Thyroid gland (tissue), 4 donors: ENCODE measurements at regions not wholly inside any gene's neighbourhood (a gene's known extent, or its start where the extent isn't known, plus 50 kb on each side); places are given as distances from the start of the nearest gene placed in this dataset.

Source experiments
- DNase-seq, 2 donors: peaks; one replicate each; pipeline ENCODE4 v3.0.0-alpha.2; 2019
- H3K27ac ChIP-seq, 3 donors: fragments of 200-600 bp; sonication (generic); 1 replicate in 2 of 3; 2 replicates in 1 of 3; pipeline ENCODE4 v1.5.1; 2016 to 2019; ENCODE audit warnings: mild to moderate bottlenecking in 1 of 3, moderate library complexity in 1 of 3
- H3K27me3 ChIP-seq: fragments of 200-600 bp; sonication (generic); one replicate; pipeline ENCODE4 v1.5.1; 2019
- H3K36me3 ChIP-seq, 2 donors: fragments of 200-600 bp; sonication (generic); one replicate each; pipeline ENCODE4 v1.5.1; 2016 to 2019
- H3K4me1 ChIP-seq, 2 donors: fragments of 200-600 bp; sonication (generic); one replicate each; pipeline ENCODE4 v1.5.1; 2017 to 2019
- H3K4me3 ChIP-seq, 3 donors: fragments of 200-600 bp; sonication (generic); replicated peaks in 1 of 3; 1 replicate in 2 of 3; 2 replicates in 1 of 3; pipeline ENCODE4 v1.5.1; 2016; ENCODE audit warnings: mild to moderate bottlenecking in 1 of 3
- H3K9me3 ChIP-seq: fragments of 200-600 bp; sonication (generic); one replicate; pipeline ENCODE4 v1.5.1; 2017
- CTCF ChIP-seq, 6 experiments: fragments of 200-600 bp in 3 of 6; fragments of 450-650 bp in 3 of 6; sonication (generic) in 3 of 6; IDR thresholded peaks; one replicate each; pipeline ENCODE4 v1.5.1; 2016 to 2019; ENCODE audit warnings: antibody characterized with exemption in 6 of 6, mild to moderate bottlenecking in 2 of 6, inconsistent platforms in 1 of 6, moderate library complexity in 1 of 6
- POLR2A ChIP-seq, 2 donors: fragments of 450-650 bp; IDR thresholded peaks; one replicate each; pipeline ENCODE4 v1.6.1; 2017; ENCODE audit warnings: antibody characterized with exemption in 2 of 2, mild to moderate bottlenecking in 2 of 2, moderate library complexity in 1 of 2
- WGBS, 2 donors: methylation state at CpG; one replicate each; pipeline ENCODE4 v1.1.5; 2017; 5-methylcytosine and 5-hydroxymethylcytosine counted together
- intact Hi-C: fragments of 100-400 bp; cut with DNase I; formaldehyde crosslinking; loops from one replicate; pipeline ENCODE4 v1.15.1; 2023

- TF ChIP-seq CTCF (IDR thresholded peaks at IDR 0.05): no peak
- no peak for TF ChIP-seq POLR2A (IDR thresholded peaks at IDR 0.05)
- H3K4me1 ChIP-seq: no peaks in the 10 kb centered on the region
- H3K4me3 ChIP-seq: no peak overlapping the region
- intact Hi-C loops: no loop called here
- DNase-seq: no peak
- H3K36me3 ChIP-seq: no peaks in the 10 kb centered on the region
- no peaks in the 10 kb centered on the region for H3K27me3 ChIP-seq
- 66 to 72% methylated on average over 17 to 20 of the region's 24 CpGs for WGBS, 2 donors
- H3K27ac ChIP-seq: no peak overlapping the region
- no peaks in the 10 kb centered on the region for H3K9me3 ChIP-seq
Measured at GRCh38 chr18:47526147-47526546, 274.7 kb upstream of the SKOR2 start.

DNA sequence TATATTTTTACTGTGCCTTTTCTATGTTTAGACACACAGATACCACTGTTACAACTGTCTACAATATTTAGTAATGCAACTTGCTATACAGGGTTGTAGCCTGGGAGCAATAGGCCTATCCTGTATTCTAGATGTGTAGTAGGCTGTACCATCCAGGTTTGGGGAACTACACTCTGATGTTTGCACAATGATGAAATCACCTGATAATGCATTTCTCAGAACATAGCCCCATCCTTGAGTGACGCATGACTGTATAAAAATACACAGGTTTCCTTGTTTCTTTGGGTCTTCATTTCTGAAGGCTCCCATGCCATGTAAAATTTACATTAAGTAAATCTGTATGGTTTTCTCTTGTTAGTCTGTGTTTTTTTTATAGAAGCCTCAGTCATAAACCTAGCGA, 270.9 kb upstream of the SKOR2 start:
- intact Hi-C loops: no loop called here
- Histone ChIP-seq H3K27me3 (no peaks in the 10 kb centered on the region), H3K27ac (no peak overlapping the region), H3K9me3 (no peaks in the 10 kb centered on the region), H3K4me3 (no peak overlapping the region), H3K36me3 (no peaks in the 10 kb centered on the region), H3K4me1 (no peaks in the 10 kb centered on the region)
- 94 to 97% methylated on average over 2 of the region's 2 CpGs for WGBS, 2 donors
- DNase-seq: no peak
- no peak for TF ChIP-seq CTCF (IDR thresholded peaks at IDR 0.05)
- TF ChIP-seq POLR2A (IDR thresholded peaks at IDR 0.05): no peak

DNA sequence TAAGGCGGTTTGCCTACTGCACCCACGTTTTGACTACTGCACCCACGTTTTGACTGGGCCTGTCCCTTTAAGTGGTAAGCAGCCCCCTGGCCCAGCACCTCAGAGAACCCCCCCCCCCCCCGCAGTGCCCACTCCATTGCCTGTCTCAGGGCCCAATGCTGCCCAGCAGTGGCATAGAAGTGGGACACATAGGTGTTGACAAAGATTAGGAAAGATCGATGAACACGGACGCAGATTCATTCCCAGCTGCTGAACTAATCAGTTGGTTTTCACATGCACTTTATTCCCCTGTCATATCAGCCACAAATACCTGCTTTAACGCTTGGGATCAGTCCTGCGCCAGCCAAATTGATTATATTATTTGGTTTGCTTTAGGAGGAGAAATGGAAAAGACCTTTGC, 268.8 kb upstream of the SKOR2 start:
- no peak for DNase-seq
- Histone ChIP-seq H3K36me3 (no peaks in the 10 kb centered on the region), H3K9me3 (no peaks in the 10 kb centered on the region), H3K4me3 (no peak overlapping the region), H3K27ac (no peak overlapping the region), H3K4me1 (no peaks in the 10 kb centered on the region), H3K27me3 (no peaks in the 10 kb centered on the region)
- no peak for TF ChIP-seq CTCF (IDR thresholded peaks at IDR 0.05)
- 83 to 88% methylated on average over 9 of the region's 9 CpGs for WGBS, 2 donors
- intact Hi-C loops: no loop called here

DNA sequence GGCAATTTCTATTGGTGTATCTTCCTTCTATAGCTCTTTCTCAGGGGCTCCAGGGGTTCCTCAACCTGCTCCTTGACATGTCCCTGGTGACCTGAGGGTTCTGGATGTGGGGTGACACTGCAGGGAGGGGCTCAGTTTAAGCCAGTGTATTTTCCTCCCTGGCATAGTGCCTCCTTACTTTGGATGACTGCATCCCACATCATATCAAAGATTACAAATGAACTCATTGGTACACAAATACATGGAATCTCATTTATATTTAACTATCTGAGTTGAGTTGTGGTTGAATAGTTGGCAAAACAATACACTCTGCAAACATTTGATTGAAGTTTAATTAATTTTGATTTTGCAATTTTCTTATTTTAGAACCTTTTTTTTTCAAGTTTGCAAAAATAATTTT, 268.2 kb upstream of the SKOR2 start:
- Histone ChIP-seq H3K9me3 (no peaks in the 10 kb centered on the region), H3K4me1 (no peaks in the 10 kb centered on the region), H3K27ac (no peak overlapping the region), H3K36me3 (no peaks in the 10 kb centered on the region), H3K4me3 (no peak overlapping the region), H3K27me3 (no peaks in the 10 kb centered on the region)
- DNase-seq: no peak
- intact Hi-C loops: no loop called here
- TF ChIP-seq CTCF (IDR thresholded peaks at IDR 0.05) (no peak), POLR2A (IDR thresholded peaks at IDR 0.05) (no peak)

DNA sequence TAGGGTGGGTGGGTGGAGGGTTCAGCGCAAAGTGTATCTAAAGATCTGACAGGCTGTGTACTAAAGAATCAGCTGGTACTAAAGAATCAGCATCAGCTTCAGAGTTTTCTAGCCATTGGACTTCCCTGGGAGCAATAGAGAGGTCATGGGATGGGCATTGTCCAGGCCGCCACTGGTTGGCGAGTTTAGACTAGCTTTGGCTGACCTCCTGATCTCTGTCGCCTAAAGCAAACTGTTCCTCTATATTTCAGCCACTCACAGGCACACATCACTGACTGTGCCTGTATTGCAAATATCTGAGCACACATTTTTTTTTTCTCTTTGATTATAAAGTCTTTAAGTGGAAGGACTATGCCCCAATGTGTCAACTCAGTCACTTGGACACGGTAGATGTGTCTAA, 267.8 kb upstream of the SKOR2 start:
- Histone ChIP-seq H3K27ac (no peak overlapping the region), H3K27me3 (no peaks in the 10 kb centered on the region), H3K9me3 (no peaks in the 10 kb centered on the region), H3K4me1 (no peaks in the 10 kb centered on the region), H3K4me3 (no peak overlapping the region), H3K36me3 (no peaks in the 10 kb centered on the region)
- no peak for TF ChIP-seq POLR2A (IDR thresholded peaks at IDR 0.05)
- no peak for TF ChIP-seq CTCF (IDR thresholded peaks at IDR 0.05)
- no peak for DNase-seq
- WGBS, 2 donors: 88% methylated on average over 5 of the region's 5 CpGs
- intact Hi-C loops: no loop called here
